Lung (tissue), 11 donors: ENCODE measurements at regions not wholly inside any gene's neighbourhood (a gene's known extent, or its start where the extent isn't known, plus 50 kb on each side); places are given as distances from the start of the nearest gene placed in this dataset.

Experiments
- ATAC-seq: fragments of 200-7000 bp; cut with Tn5 transposase; one replicate; pipeline ENCODE4 v1.9.1; 2020; ENCODE audit warnings: moderate number of reproducible peaks; ENCODE audit not compliant: insufficient read depth, low FRiP score
- DNase-seq, 3 donors: peaks; one replicate each; pipeline ENCODE4 v3.0.0-alpha.2; 2013 to 2017
- H3K27ac ChIP-seq, 2 donors: one replicate each; pipeline ENCODE4 v1.5.1; 2013; ENCODE audit warnings: mild to moderate bottlenecking in 2 of 2, moderate library complexity in 2 of 2, control low read depth in 1 of 2, inconsistent platforms in 1 of 2, low read depth in 1 of 2, low read length in 1 of 2
- H3K27me3 ChIP-seq, 3 donors: one replicate each; pipeline ENCODE4 v1.5.1; 2013; ENCODE audit warnings: low read length in 2 of 3; ENCODE audit not compliant: control insufficient read depth in 3 of 3, insufficient read depth in 3 of 3
- H3K36me3 ChIP-seq, 4 donors: one replicate each; pipeline ENCODE4 v1.5.1; 2013; ENCODE audit warnings: low read length in 4 of 4, mild to moderate bottlenecking in 1 of 4, moderate library complexity in 1 of 4; ENCODE audit not compliant: control insufficient read depth in 4 of 4, insufficient read depth in 4 of 4
- H3K4me1 ChIP-seq, 5 donors: one replicate each; pipeline ENCODE4 v1.5.1; 2013; ENCODE audit warnings: low read length in 5 of 5, mild to moderate bottlenecking in 2 of 5, moderate library complexity in 1 of 5; ENCODE audit not compliant: control insufficient read depth in 5 of 5, insufficient read depth in 5 of 5
- H3K4me3 ChIP-seq: one replicate; pipeline ENCODE4 v1.5.1; 2013; ENCODE audit warnings: mild to moderate bottlenecking, control low read depth, moderate library complexity
- H3K9ac ChIP-seq, 2 donors: one replicate each; pipeline ENCODE4 v1.5.1; 2013; ENCODE audit warnings: low read length in 2 of 2, control low read depth in 1 of 2; ENCODE audit not compliant: insufficient read depth in 1 of 2
- H3K9me3 ChIP-seq, 4 donors: one replicate each; pipeline ENCODE4 v1.5.1; 2013; ENCODE audit warnings: low read length in 3 of 4, mild to moderate bottlenecking in 1 of 4, moderate library complexity in 1 of 4; ENCODE audit not compliant: control insufficient read depth in 4 of 4, insufficient read depth in 3 of 4
- WGBS, 2 donors: extraction: QIAGEN DNeasy Blood & Tissue Kit; methylation state at CpG; one replicate each; pipeline ENCODE4 v1.1.7; 2013; 5-methylcytosine and 5-hydroxymethylcytosine counted together
- TF ChIP-seq, protein P1 (sequence below): IDR thresholded peaks from 2 replicates; pipeline ENCODE4 v1.5.1; 2012; ENCODE audit warnings: mild to moderate bottlenecking; ENCODE audit errors: control extremely low read depth, extremely low read depth
- donor health status: control.
- donor health status: control.
- donor health status: Bipolar disorder and iron deficiency.
- donor health status: healthy.
- donor health status: DM: yes; HTN: yes; CAD: no.

DNA sequence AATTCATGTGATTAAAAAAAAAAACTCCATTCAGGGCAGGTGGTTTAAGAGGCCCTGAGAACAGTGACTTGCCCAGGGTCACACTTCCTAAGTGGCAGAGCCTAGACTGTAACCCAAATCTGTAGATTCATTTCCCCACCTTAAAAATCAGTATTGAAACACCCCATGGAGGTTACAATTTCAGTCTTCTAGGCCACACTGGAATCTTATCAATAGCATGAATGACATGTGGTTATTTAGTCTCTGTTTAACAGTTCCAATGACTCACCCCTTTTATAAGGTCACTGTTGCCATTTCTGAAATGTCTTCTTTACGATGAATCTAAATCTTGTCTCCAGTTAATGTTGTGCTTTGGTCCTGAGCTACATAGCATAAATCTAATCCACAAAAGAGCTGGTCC is 262.3 kb upstream of the GRIP1 start:
- no peaks in the 10 kb centered on the region for H3K27me3 ChIP-seq
- TF ChIP-seq, protein P1, sequence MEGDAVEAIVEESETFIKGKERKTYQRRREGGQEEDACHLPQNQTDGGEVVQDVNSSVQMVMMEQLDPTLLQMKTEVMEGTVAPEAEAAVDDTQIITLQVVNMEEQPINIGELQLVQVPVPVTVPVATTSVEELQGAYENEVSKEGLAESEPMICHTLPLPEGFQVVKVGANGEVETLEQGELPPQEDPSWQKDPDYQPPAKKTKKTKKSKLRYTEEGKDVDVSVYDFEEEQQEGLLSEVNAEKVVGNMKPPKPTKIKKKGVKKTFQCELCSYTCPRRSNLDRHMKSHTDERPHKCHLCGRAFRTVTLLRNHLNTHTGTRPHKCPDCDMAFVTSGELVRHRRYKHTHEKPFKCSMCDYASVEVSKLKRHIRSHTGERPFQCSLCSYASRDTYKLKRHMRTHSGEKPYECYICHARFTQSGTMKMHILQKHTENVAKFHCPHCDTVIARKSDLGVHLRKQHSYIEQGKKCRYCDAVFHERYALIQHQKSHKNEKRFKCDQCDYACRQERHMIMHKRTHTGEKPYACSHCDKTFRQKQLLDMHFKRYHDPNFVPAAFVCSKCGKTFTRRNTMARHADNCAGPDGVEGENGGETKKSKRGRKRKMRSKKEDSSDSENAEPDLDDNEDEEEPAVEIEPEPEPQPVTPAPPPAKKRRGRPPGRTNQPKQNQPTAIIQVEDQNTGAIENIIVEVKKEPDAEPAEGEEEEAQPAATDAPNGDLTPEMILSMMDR, result no peak
- H3K27ac ChIP-seq, result no peak overlapping the region
- no peaks in the 10 kb centered on the region for H3K36me3 ChIP-seq
- peaks cover 0 to 3% (median 0%) of the 10 kb centered on the region in 4 donors for H3K9me3 ChIP-seq
- H3K4me1 ChIP-seq, result no peaks in the 10 kb centered on the region
- ATAC-seq (no peak), DNase-seq (no peak)
- H3K9ac ChIP-seq, result no peak overlapping the region
- WGBS, 2 donors, result 90 to 91% methylated on average over 1 of the region's 1 CpG
- H3K4me3 ChIP-seq, result no peak overlapping the region

DNA sequence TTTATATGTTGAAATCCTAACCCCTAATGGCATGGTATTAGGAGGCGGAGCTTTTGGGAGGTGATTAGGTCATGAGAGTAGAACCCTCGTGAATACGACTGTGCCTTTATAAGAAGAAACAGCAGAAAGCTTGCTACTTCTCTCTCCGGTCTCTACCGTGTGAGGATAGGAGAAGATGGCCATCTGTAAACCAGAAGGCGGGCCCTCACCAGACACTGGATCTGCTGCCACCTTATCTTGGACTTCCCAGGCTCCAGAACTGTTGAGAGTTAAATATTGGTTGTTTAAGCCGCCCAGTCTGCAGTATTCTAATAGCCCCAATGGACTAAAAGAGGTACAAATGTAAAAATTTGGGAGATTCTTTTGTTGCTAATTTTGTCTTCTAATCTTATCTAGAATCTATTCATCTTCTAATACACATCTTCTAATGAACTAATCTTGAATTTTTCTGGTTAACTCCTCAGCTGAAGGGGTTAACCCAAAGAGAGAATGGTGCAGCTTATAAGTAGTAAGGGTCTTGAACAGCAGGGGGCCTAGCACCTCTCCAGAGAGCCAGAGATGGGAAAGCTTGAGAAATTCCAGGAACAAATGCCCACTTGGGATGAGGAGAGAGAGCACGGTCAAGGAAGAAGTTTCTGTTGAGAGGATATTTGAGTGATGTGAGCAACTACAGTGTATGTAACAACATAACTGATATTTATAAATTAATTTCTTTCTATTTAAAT is 264.0 kb upstream of the GRIP1 start:
- Histone ChIP-seq H3K9ac (no peak overlapping the region), H3K27ac (no peak overlapping the region), H3K36me3 (no peaks in the 10 kb centered on the region), H3K4me3 (no peak overlapping the region), H3K4me1 (no peaks in the 10 kb centered on the region), H3K9me3 (no peaks in the 10 kb centered on the region), H3K27me3 (no peaks in the 10 kb centered on the region)
- 76 to 91% methylated on average over 8 of the region's 8 CpGs for whole genome bisulfite sequencing, 2 donors
- no peak for ATAC-seq
- no peak for DNase-seq
- TF ChIP-seq, protein P1, result no peak

DNA sequence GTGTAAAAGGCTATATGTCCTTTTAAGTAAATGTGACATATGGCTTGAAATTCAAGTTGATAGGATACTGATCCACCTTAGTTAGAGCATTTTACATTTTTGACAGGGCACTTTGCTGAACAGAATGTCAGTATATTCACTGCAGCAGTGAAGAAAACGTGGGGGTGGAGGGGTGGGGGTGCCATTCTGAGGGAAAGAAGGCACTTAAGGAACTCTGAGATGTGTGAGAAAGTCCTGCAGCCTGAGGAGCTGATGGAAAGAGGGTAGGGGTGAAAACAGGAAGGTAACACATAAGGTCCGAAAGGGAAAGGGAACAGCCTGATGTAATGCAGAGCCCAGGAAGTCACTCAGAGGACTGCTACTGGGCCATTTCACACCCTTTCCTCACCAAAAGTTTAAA is 265.5 kb upstream of the GRIP1 start:
- no peak overlapping the region for H3K4me3 ChIP-seq
- no peaks in the 10 kb centered on the region for H3K36me3 ChIP-seq
- TF ChIP-seq, protein P1, result no peak
- H3K9ac ChIP-seq, result no peak overlapping the region
- H3K27ac ChIP-seq, result no peak overlapping the region
- no peaks in the 10 kb centered on the region for H3K9me3 ChIP-seq
- H3K4me1 ChIP-seq, result no peaks in the 10 kb centered on the region
- no peak for DNase-seq
- no peak for ATAC-seq
- H3K27me3 ChIP-seq, result no peaks in the 10 kb centered on the region
- 31 to 38% methylated on average over 2 of the region's 2 CpGs for WGBS, 2 donors

DNA sequence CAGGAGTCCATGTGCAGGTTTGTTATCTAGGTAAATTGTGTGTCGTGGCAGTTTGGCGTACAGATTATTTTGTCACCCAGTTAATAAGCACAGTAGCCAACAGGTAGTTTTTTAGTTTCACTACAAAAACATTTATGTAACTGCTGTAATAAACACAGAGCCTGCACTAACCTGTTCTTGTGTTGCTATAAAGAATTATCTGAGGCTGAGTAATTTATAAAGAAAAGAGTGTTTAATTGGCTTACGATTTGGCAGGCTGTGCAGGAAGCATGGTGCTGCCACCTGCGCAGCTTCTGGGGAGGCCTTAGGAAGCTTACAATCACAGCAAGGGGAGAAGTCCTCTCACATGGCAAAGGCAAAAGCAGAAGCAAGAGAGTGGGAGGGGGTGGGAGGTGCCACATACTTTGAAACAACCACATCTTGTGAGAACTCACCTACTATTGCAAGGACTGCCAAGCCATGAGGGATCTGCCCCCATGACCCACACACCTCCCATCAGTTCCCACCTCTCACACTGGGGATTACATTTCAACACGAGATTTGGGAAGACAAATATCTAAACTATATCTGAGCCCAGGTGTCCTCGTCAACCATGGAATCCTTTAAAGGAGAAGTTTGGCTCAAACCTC is 266.4 kb upstream of the GRIP1 start:
- no peaks in the 10 kb centered on the region for H3K27me3 ChIP-seq
- no peak overlapping the region for H3K4me3 ChIP-seq
- TF ChIP-seq, protein P1, result no peak
- ATAC-seq, result no peak
- WGBS, 2 donors, result 81 to 88% methylated on average over 6 of the region's 6 CpGs
- H3K9ac ChIP-seq, result no peak overlapping the region
- DNase-seq, result no peak
- H3K4me1 ChIP-seq, result no peaks in the 10 kb centered on the region
- H3K27ac ChIP-seq, result no peak overlapping the region
- H3K9me3 ChIP-seq, result no peaks in the 10 kb centered on the region
- no peaks in the 10 kb centered on the region for H3K36me3 ChIP-seq
